ENCODE measurements at regions not wholly inside any gene's neighbourhood (a gene's known extent, or its start where the extent isn't known, plus 50 kb on each side); places are given as distances from the start of the nearest gene placed in this dataset.

GRCh38 chr18:64519201-64519600 lies 370.3 kb upstream of the LINC00305 start:
- no peak overlapping the region for H3K27ac ChIP-seq (ENCODE audit: low read depth, low read length)
- no peaks in the 10 kb centered on the region for H3K36me3 ChIP-seq (ENCODE audit: low read length)
- no peaks in the 10 kb centered on the region for H3K27me3 ChIP-seq (ENCODE audit: low read length)
- H3F3A ChIP-seq (ENCODE audit: insufficient read depth): no peaks in the 10 kb centered on the region
- no peak for TF ChIP-seq EZH2phosphoT487 (conservative IDR thresholded peaks at IDR 0.05; ENCODE audit: low read length)
- no peak for TF ChIP-seq CTCF (IDR thresholded peaks at IDR 0.05; ENCODE audit: insufficient read depth, low read length, poor library complexity, severe bottlenecking)
- no peaks in the 10 kb centered on the region for H3K79me2 ChIP-seq (ENCODE audit: insufficient read depth, low read length)
- no peaks in the 10 kb centered on the region for H4K20me1 ChIP-seq (ENCODE audit: low read depth, low read length)
- no peaks in the 10 kb centered on the region for H3K9me2 ChIP-seq (replicated peaks; ENCODE audit: insufficient read depth, low read length)
- H3K4me3 ChIP-seq (ENCODE audit: insufficient read depth, low read length, poor library complexity, severe bottlenecking): no peak overlapping the region
- H3K9me3 ChIP-seq (ENCODE audit: insufficient read depth, low read length): no peaks in the 10 kb centered on the region
- H3K9ac ChIP-seq (ENCODE audit: low read length): no peak overlapping the region
- H3K4me2 ChIP-seq (ENCODE audit: low read depth, low read length, poor library complexity, severe bottlenecking): no peak overlapping the region
- H2AFZ ChIP-seq (ENCODE audit: low read depth, low read length, severe bottlenecking): no peak overlapping the region

- no peaks in the 10 kb centered on the region for H3K27me3 ChIP-seq (ENCODE audit: low read length)
- H2AFZ ChIP-seq (ENCODE audit: low read depth, low read length, severe bottlenecking): no peak overlapping the region
- no peaks in the 10 kb centered on the region for H3K36me3 ChIP-seq (ENCODE audit: low read length)
- H3K9me3 ChIP-seq (ENCODE audit: insufficient read depth, low read length): no peaks in the 10 kb centered on the region
- no peak overlapping the region for H3K4me2 ChIP-seq (ENCODE audit: low read depth, low read length, poor library complexity, severe bottlenecking)
- no peaks in the 10 kb centered on the region for H4K20me1 ChIP-seq (ENCODE audit: low read depth, low read length)
- no peak overlapping the region for H3K4me3 ChIP-seq (ENCODE audit: insufficient read depth, low read length, poor library complexity, severe bottlenecking)
- no peaks in the 10 kb centered on the region for H3K79me2 ChIP-seq (ENCODE audit: insufficient read depth, low read length)
- H3F3A ChIP-seq (ENCODE audit: insufficient read depth): no peaks in the 10 kb centered on the region
- no peak overlapping the region for H3K27ac ChIP-seq (ENCODE audit: low read depth, low read length)
- no peak overlapping the region for H3K9ac ChIP-seq (ENCODE audit: low read length)
- TF ChIP-seq EZH2phosphoT487 (conservative IDR thresholded peaks at IDR 0.05; ENCODE audit: low read length) (no peak), CTCF (IDR thresholded peaks at IDR 0.05; ENCODE audit: insufficient read depth, low read length, poor library complexity, severe bottlenecking) (no peak)
- no peaks in the 10 kb centered on the region for H3K9me2 ChIP-seq (replicated peaks; ENCODE audit: insufficient read depth, low read length)
Observed at GRCh38 chr18:64518191-64518590, 369.3 kb upstream of the LINC00305 start.

GRCh38 chr18:64513401-64513800 lies 364.5 kb upstream of the LINC00305 start:
- no peak overlapping the region for H2AFZ ChIP-seq (ENCODE audit: low read depth, low read length, severe bottlenecking)
- no peak overlapping the region for H3K4me3 ChIP-seq (ENCODE audit: insufficient read depth, low read length, poor library complexity, severe bottlenecking)
- no peaks in the 10 kb centered on the region for H4K20me1 ChIP-seq (ENCODE audit: low read depth, low read length)
- H3K27ac ChIP-seq (ENCODE audit: low read depth, low read length): no peak overlapping the region
- H3F3A ChIP-seq (ENCODE audit: insufficient read depth): no peaks in the 10 kb centered on the region
- no peaks in the 10 kb centered on the region; the same call in 1 of the 2 replicates for H3K27me3 ChIP-seq (ENCODE audit: low read length)
- H3K9me3 ChIP-seq (ENCODE audit: insufficient read depth, low read length): no peaks in the 10 kb centered on the region
- H3K9me2 ChIP-seq (replicated peaks; ENCODE audit: insufficient read depth, low read length): no peaks in the 10 kb centered on the region
- no peaks in the 10 kb centered on the region for H3K36me3 ChIP-seq (ENCODE audit: low read length)
- TF ChIP-seq CTCF (IDR thresholded peaks at IDR 0.05; ENCODE audit: insufficient read depth, low read length, poor library complexity, severe bottlenecking) (no peak), EZH2phosphoT487 (conservative IDR thresholded peaks at IDR 0.05; ENCODE audit: low read length) (no peak)
- H3K79me2 ChIP-seq (ENCODE audit: insufficient read depth, low read length): no peaks in the 10 kb centered on the region
- H3K9ac ChIP-seq (ENCODE audit: low read length): no peak overlapping the region
- H3K4me2 ChIP-seq (ENCODE audit: low read depth, low read length, poor library complexity, severe bottlenecking): no peak overlapping the region

All from SU-DHL-6 (cell line).